ENCODE measurements at regions not wholly inside any gene's neighbourhood (a gene's known extent, or its start where the extent isn't known, plus 50 kb on each side); places are given as distances from the start of the nearest gene placed in this dataset.

- DNase-seq (ENCODE audit: extremely low read depth, low read depth), result no peak
- no peak for TF ChIP-seq CTCF (IDR thresholded peaks at IDR 0.05; ENCODE audit: low read depth, low read length)
Observed at GRCh38 chr2:59630789-59631188, 922.7 kb downstream of the BCL11A start.

- no peak for TF ChIP-seq CTCF (IDR thresholded peaks at IDR 0.05; ENCODE audit: low read depth, low read length)
- DNase-seq (ENCODE audit: extremely low read depth, low read depth), result no peak
Observed at GRCh38 chr2:59627599-59627998, 925.9 kb downstream of the BCL11A start.

GRCh38 chr2:59622599-59623308 lies 930.7 kb downstream of the BCL11A start:
- TF ChIP-seq CTCF (IDR thresholded peaks at IDR 0.05; ENCODE audit: low read depth, low read length), result no peak

GRCh38 chr2:59604123-59604522 lies 949.3 kb downstream of the BCL11A start:
- no peak for DNase-seq (ENCODE audit: extremely low read depth, low read depth)
- TF ChIP-seq CTCF (IDR thresholded peaks at IDR 0.05; ENCODE audit: low read depth, low read length), result no peak

More at GRCh38 chr2:59622599-59623308, 930.7 kb downstream of the BCL11A start:
- no peak for DNase-seq (ENCODE audit: extremely low read depth, low read depth)

GRCh38 chr2:59594671-59595222 lies 958.7 kb downstream of the BCL11A start:
- DNase-seq (ENCODE audit: extremely low read depth, low read depth), result no peak
- TF ChIP-seq CTCF (IDR thresholded peaks at IDR 0.05; ENCODE audit: low read depth, low read length), result no peak

- no peak for TF ChIP-seq CTCF (IDR thresholded peaks at IDR 0.05; ENCODE audit: low read depth, low read length)
- no peak for DNase-seq (ENCODE audit: extremely low read depth, low read depth)
Observed at GRCh38 chr2:59590798-59591197, 962.7 kb downstream of the BCL11A start.

GRCh38 chr2:59589881-59590280 lies 963.6 kb downstream of the BCL11A start:
- no peak for DNase-seq (ENCODE audit: extremely low read depth, low read depth)
- no peak for TF ChIP-seq CTCF (IDR thresholded peaks at IDR 0.05; ENCODE audit: low read depth, low read length)
